Ectodermal cell (in vitro differentiated cells): ENCODE measurements at regions not wholly inside any gene's neighbourhood (a gene's known extent, or its start where the extent isn't known, plus 50 kb on each side); places are given as distances from the start of the nearest gene placed in this dataset.

ENCODE experiments used
- H3K27ac ChIP-seq: 2 replicates; pipeline ENCODE4 v1.7.0; 2013; ENCODE audit warnings: mild to moderate bottlenecking, low read depth, low read length; ENCODE audit not compliant: insufficient read depth, poor library complexity, severe bottlenecking
- H3K27me3 ChIP-seq: 2 replicates; pipeline ENCODE4 v1.7.0; 2013; ENCODE audit warnings: mild to moderate bottlenecking, low read length; ENCODE audit not compliant: insufficient read depth, control insufficient read depth, poor library complexity, severe bottlenecking
- H3K36me3 ChIP-seq: one replicate; pipeline ENCODE4 v1.7.0; 2013; ENCODE audit warnings: low read length; ENCODE audit not compliant: control insufficient read depth, insufficient read depth
- H3K4me1 ChIP-seq: one replicate; pipeline ENCODE4 v1.7.0; 2013; ENCODE audit warnings: low read length; ENCODE audit not compliant: control insufficient read depth, insufficient read depth
- H3K4me3 ChIP-seq: 2 replicates; pipeline ENCODE4 v1.7.0; 2013; ENCODE audit warnings: low read depth, low read length, control low read depth; ENCODE audit not compliant: insufficient read depth
- H3K9me3 ChIP-seq: 2 replicates; pipeline ENCODE4 v1.7.0; 2013; ENCODE audit warnings: mild to moderate bottlenecking, low read length, moderate library complexity; ENCODE audit not compliant: control insufficient read depth
- WGBS, 2 experiments: methylation state at CpG; one replicate each; pipeline ENCODE4 v1.1.7; 2013; ENCODE audit warnings: missing lambda C conversion rate in 2 of 2; 5-methylcytosine and 5-hydroxymethylcytosine counted together

GRCh38 chr12:124195567-124195942 lies 99.3 kb upstream of the RFLNA start:
- H3K9me3 ChIP-seq: no peaks in the 10 kb centered on the region
- H3K4me1 ChIP-seq: no peaks in the 10 kb centered on the region
- no peaks in the 10 kb centered on the region for H3K27me3 ChIP-seq
- H3K36me3 ChIP-seq: no peaks in the 10 kb centered on the region
- H3K27ac ChIP-seq: no peak overlapping the region
- WGBS, 2 experiments: 88 to 89% methylated on average over 6 of the region's 6 CpGs
- H3K4me3 ChIP-seq: no peak overlapping the region

GRCh38 chr12:124196236-124196635 lies 98.7 kb upstream of the RFLNA start:
- Histone ChIP-seq H3K36me3 (no peaks in the 10 kb centered on the region), H3K27ac (no peak overlapping the region), H3K4me3 (no peak overlapping the region), H3K9me3 (no peaks in the 10 kb centered on the region), H3K27me3 (no peaks in the 10 kb centered on the region), H3K4me1 (no peaks in the 10 kb centered on the region)
- 95 to 96% methylated on average over 7 of the region's 7 CpGs for WGBS, 2 experiments

- 88 to 100% methylated on average over 1 of the region's 1 CpG for WGBS, 2 experiments
Observed at GRCh38 chr12:124201248-124201647, 93.6 kb upstream of the RFLNA start.

GRCh38 chr12:124203176-124203575 lies 91.7 kb upstream of the RFLNA start:
- Histone ChIP-seq H3K4me3 (no peak overlapping the region), H3K27me3 (no peaks in the 10 kb centered on the region), H3K36me3 (no peaks in the 10 kb centered on the region), H3K27ac (no peak overlapping the region), H3K9me3 (no peaks in the 10 kb centered on the region), H3K4me1 (no peaks in the 10 kb centered on the region)
- 92 to 93% methylated on average over 5 of the region's 5 CpGs for WGBS, 2 experiments

More at GRCh38 chr12:124201248-124201647, 93.6 kb upstream of the RFLNA start:
- no peak overlapping the region for H3K4me3 ChIP-seq
- no peaks in the 10 kb centered on the region for H3K36me3 ChIP-seq
- H3K27ac ChIP-seq: no peak overlapping the region
- no peaks in the 10 kb centered on the region for H3K27me3 ChIP-seq
- no peaks in the 10 kb centered on the region for H3K9me3 ChIP-seq
- H3K4me1 ChIP-seq: no peaks in the 10 kb centered on the region

GRCh38 chr12:124205405-124205804 lies 89.5 kb upstream of the RFLNA start:
- H3K27ac ChIP-seq: no peak overlapping the region
- H3K4me3 ChIP-seq: no peak overlapping the region
- H3K9me3 ChIP-seq: no peaks in the 10 kb centered on the region
- WGBS, 2 experiments: 96 to 100% methylated on average over 1 to 2 of the region's 2 CpGs
- no peaks in the 10 kb centered on the region for H3K36me3 ChIP-seq
- no peaks in the 10 kb centered on the region for H3K4me1 ChIP-seq
- H3K27me3 ChIP-seq: no peaks in the 10 kb centered on the region

- H3K27me3 ChIP-seq: no peaks in the 10 kb centered on the region
- H3K9me3 ChIP-seq: no peaks in the 10 kb centered on the region
- 77 to 88% methylated on average over 1 of the region's 1 CpG for WGBS, 2 experiments
- H3K27ac ChIP-seq: no peak overlapping the region
- no peaks in the 10 kb centered on the region for H3K36me3 ChIP-seq
- no peaks in the 10 kb centered on the region for H3K4me1 ChIP-seq
- no peak overlapping the region for H3K4me3 ChIP-seq
Observed at GRCh38 chr12:124207049-124207448, 87.8 kb upstream of the RFLNA start.

GRCh38 chr12:124207617-124208016 lies 87.3 kb upstream of the RFLNA start:
- Histone ChIP-seq H3K9me3 (no peaks in the 10 kb centered on the region), H3K36me3 (no peaks in the 10 kb centered on the region), H3K27me3 (no peaks in the 10 kb centered on the region), H3K4me3 (no peak overlapping the region), H3K4me1 (no peaks in the 10 kb centered on the region), H3K27ac (no peak overlapping the region)
- 91% methylated on average over 15 of the region's 15 CpGs for WGBS, 2 experiments

GRCh38 chr12:124208489-124208888 lies 86.4 kb upstream of the RFLNA start:
- H3K27ac ChIP-seq: no peak overlapping the region
- H3K4me1 ChIP-seq: no peaks in the 10 kb centered on the region
- H3K4me3 ChIP-seq: no peak overlapping the region
- H3K27me3 ChIP-seq: no peaks in the 10 kb centered on the region
- no peaks in the 10 kb centered on the region for H3K9me3 ChIP-seq
- WGBS, 2 experiments: 86 to 89% methylated on average over 15 of the region's 15 CpGs
- H3K36me3 ChIP-seq: no peaks in the 10 kb centered on the region

GRCh38 chr12:124210991-124211577 lies 83.8 kb upstream of the RFLNA start:
- 93 to 95% methylated on average over 4 of the region's 4 CpGs for WGBS, 2 experiments
- no peak overlapping the region for H3K27ac ChIP-seq
- no peak overlapping the region for H3K4me3 ChIP-seq

GRCh38 chr12:124211753-124212152 lies 83.1 kb upstream of the RFLNA start:
- Histone ChIP-seq H3K4me1 (no peaks in the 10 kb centered on the region), H3K27me3 (no peaks in the 10 kb centered on the region), H3K4me3 (no peak overlapping the region), H3K9me3 (no peaks in the 10 kb centered on the region), H3K27ac (no peak overlapping the region), H3K36me3 (no peaks in the 10 kb centered on the region)
- WGBS, 2 experiments: 91 to 96% methylated on average over 2 of the region's 2 CpGs

More at GRCh38 chr12:124210991-124211577, 83.8 kb upstream of the RFLNA start:
- no peaks in the 10 kb centered on the region for H3K27me3 ChIP-seq
- no peaks in the 10 kb centered on the region for H3K36me3 ChIP-seq
- no peaks in the 10 kb centered on the region for H3K9me3 ChIP-seq
- H3K4me1 ChIP-seq: no peaks in the 10 kb centered on the region
